ENCODE measurements at regions not wholly inside any gene's neighbourhood (a gene's known extent, or its start where the extent isn't known, plus 50 kb on each side); places are given as distances from the start of the nearest gene placed in this dataset.
A peak's percentile ranks its signal among the peaks of the same experiment; 100 is the strongest.

DNA sequence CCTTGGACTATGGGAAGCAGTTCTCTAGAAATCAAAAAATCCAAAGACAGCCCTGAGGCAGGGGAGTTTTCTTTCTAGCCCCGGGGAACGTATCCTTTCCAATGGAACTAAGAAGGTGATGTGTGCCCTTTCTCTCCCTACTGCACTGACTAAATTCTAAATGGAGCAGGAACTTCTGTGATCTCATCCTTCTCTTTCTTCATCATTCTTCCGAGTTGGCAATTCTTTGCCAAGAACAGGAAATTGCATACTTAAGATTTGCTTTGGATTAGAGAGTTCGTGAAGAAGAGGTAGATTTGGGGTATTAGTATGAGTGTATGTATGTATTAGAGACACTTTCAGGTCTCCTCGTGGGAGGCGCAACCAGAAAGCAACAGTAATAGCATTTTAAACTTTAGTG, 178.0 kb upstream of the PIK3R1 start:
- no peak overlapping the region for H4K8ac ChIP-seq (ENCODE audit: low read depth, low read length)
- H3K4me3 ChIP-seq (ENCODE audit: low read depth, low read length), result no peak overlapping the region
- H2BK5ac ChIP-seq (ENCODE audit: low read depth, low read length, poor library complexity), result no peak overlapping the region
- no peak overlapping the region for H2BK120ac ChIP-seq (ENCODE audit: insufficient read depth, low read length, poor library complexity)
- no peak overlapping the region for H3K4me2 ChIP-seq (ENCODE audit: low read length)
- H4K91ac ChIP-seq (ENCODE audit: low read depth, low read length), result no peak overlapping the region
- no peaks in the 10 kb centered on the region for H3K79me2 ChIP-seq (ENCODE audit: control insufficient read depth, insufficient read depth, low read length, poor library complexity)
- WGBS (ENCODE audit: extremely low coverage, insufficient coverage, insufficient read length), result 100% methylated on average over 1 of the region's 6 CpGs
- H3K4me1 ChIP-seq (ENCODE audit: control insufficient read depth in 1 of 2, insufficient read depth in 2 of 2, low read length in 2 of 2), result peaks cover 5 to 6% of the 10 kb centered on the region in 2 experiments
- no peak overlapping the region for H3K14ac ChIP-seq (ENCODE audit: low read length)
- no peak overlapping the region for H2AK5ac ChIP-seq (ENCODE audit: low read length)
- peak in 1 of 2 donors; percentile 50 for DNase-seq
- no peak overlapping the region for H2AFZ ChIP-seq (ENCODE audit: insufficient read depth, low read length, poor library complexity)
- no peak overlapping the region for H4K12ac ChIP-seq (ENCODE audit: low read depth, low read length)
- no peak overlapping the region for H3K4ac ChIP-seq (ENCODE audit: low read depth, low read length)
- H3K23ac ChIP-seq (ENCODE audit: low read length), result no peak overlapping the region
- H2BK12ac ChIP-seq (ENCODE audit: low read length), result no peak overlapping the region
- no peaks in the 10 kb centered on the region for H3K36me3 ChIP-seq (ENCODE audit: control insufficient read depth in 1 of 2, insufficient read depth in 2 of 2, low read length in 2 of 2)
- H3K9ac ChIP-seq (ENCODE audit: low read length), result no peak overlapping the region
- H3K27me3 ChIP-seq (ENCODE audit: insufficient read depth, low read length), result no peaks in the 10 kb centered on the region
- peaks cover 3% of the 10 kb centered on the region for H3K79me1 ChIP-seq (ENCODE audit: low read length)
- H3K18ac ChIP-seq (ENCODE audit: low read length), result no peak overlapping the region
- H3K27ac ChIP-seq (ENCODE audit: low read depth, low read length), result no peak overlapping the region
- no peaks in the 10 kb centered on the region for H3K9me3 ChIP-seq (ENCODE audit: insufficient read depth, low read depth, low read length)

DNA sequence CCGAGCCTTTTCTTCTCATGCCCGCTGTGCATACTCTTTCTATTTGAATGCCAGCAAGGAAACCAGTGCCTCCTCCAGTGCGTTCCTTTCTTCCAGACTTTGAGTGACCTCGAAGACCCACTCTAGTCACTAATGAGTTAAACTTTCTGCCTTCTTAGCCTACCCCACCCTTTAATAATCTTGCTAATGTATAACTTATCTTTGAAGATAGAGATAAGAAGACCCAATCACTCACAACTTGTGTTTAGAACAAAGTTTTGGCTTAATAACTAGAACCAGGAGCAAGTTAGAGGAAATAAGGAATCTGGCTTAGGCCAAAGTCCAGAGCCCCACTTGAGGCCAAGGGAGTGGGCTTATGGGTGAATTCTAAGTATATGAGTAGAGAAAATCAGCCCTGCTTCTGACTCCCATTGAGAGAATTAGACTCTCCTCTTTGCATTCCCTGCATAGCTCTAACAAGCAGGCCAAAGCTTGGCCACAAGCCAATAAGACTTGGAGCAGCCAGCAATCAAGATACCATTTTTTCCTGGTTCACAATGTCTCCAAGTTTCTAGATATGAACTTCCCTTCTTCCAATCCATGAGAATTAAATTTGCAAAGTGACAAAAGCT, 181.5 kb upstream of the PIK3R1 start:
- Histone ChIP-seq H3K4me2 (ENCODE audit: low read length) (no peak overlapping the region), H3K4me3 (ENCODE audit: low read depth, low read length) (no peak overlapping the region), H4K91ac (ENCODE audit: low read depth, low read length) (no peak overlapping the region), H3K4me1 (ENCODE audit: control insufficient read depth in 1 of 2, insufficient read depth in 2 of 2, low read length in 2 of 2) (peaks cover 5 to 6% of the 10 kb centered on the region in 2 experiments), H3K23ac (ENCODE audit: low read length) (no peak overlapping the region), H3K18ac (ENCODE audit: low read length) (no peak overlapping the region), H2BK120ac (ENCODE audit: insufficient read depth, low read length, poor library complexity) (no peak overlapping the region), H3K9me3 (ENCODE audit: insufficient read depth, low read depth, low read length) (no peaks in the 10 kb centered on the region), H3K14ac (ENCODE audit: low read length) (no peak overlapping the region), H2BK5ac (ENCODE audit: low read depth, low read length, poor library complexity) (no peak overlapping the region), H4K8ac (ENCODE audit: low read depth, low read length) (no peak overlapping the region), H4K12ac (ENCODE audit: low read depth, low read length) (no peak overlapping the region), H2BK12ac (ENCODE audit: low read length) (no peak overlapping the region), H3K36me3 (ENCODE audit: control insufficient read depth in 1 of 2, insufficient read depth in 2 of 2, low read length in 2 of 2) (no peaks in the 10 kb centered on the region), H2AFZ (ENCODE audit: insufficient read depth, low read length, poor library complexity) (no peak overlapping the region), H3K27ac (ENCODE audit: low read depth, low read length) (no peak overlapping the region), H3K79me1 (ENCODE audit: low read length) (peaks cover 3% of the 10 kb centered on the region), H3K27me3 (ENCODE audit: insufficient read depth, low read length) (no peaks in the 10 kb centered on the region), H3K79me2 (ENCODE audit: control insufficient read depth, insufficient read depth, low read length, poor library complexity) (no peaks in the 10 kb centered on the region), H3K4ac (ENCODE audit: low read depth, low read length) (no peak overlapping the region), H2AK5ac (ENCODE audit: low read length) (no peak overlapping the region), H3K9ac (ENCODE audit: low read length) (no peak overlapping the region)
- DNase-seq, result peak in 1 of 2 donors; percentile 75
- WGBS (ENCODE audit: extremely low coverage, insufficient coverage, insufficient read length), result no CpG with 5 or more reads among the region's 4 CpGs

- Histone ChIP-seq H4K8ac (ENCODE audit: low read depth, low read length) (no peak overlapping the region), H3K4me1 (ENCODE audit: control insufficient read depth in 1 of 2, insufficient read depth in 2 of 2, low read length in 2 of 2) (peaks cover 5 to 6% of the 10 kb centered on the region in 2 experiments), H4K12ac (ENCODE audit: low read depth, low read length) (no peak overlapping the region), H2AFZ (ENCODE audit: insufficient read depth, low read length, poor library complexity) (no peak overlapping the region), H4K91ac (ENCODE audit: low read depth, low read length) (peak overlapping the region; percentile 0), H2AK5ac (ENCODE audit: low read length) (no peak overlapping the region), H3K4ac (ENCODE audit: low read depth, low read length) (no peak overlapping the region), H3K27ac (ENCODE audit: low read depth, low read length) (no peak overlapping the region), H3K18ac (ENCODE audit: low read length) (no peak overlapping the region), H3K9ac (ENCODE audit: low read length) (no peak overlapping the region), H3K36me3 (ENCODE audit: control insufficient read depth in 1 of 2, insufficient read depth in 2 of 2, low read length in 2 of 2) (no peaks in the 10 kb centered on the region), H3K14ac (ENCODE audit: low read length) (no peak overlapping the region), H3K79me1 (ENCODE audit: low read length) (peaks cover 3% of the 10 kb centered on the region), H3K27me3 (ENCODE audit: insufficient read depth, low read length) (no peaks in the 10 kb centered on the region), H2BK120ac (ENCODE audit: insufficient read depth, low read length, poor library complexity) (no peak overlapping the region), H3K4me3 (ENCODE audit: low read depth, low read length) (no peak overlapping the region), H3K4me2 (ENCODE audit: low read length) (no peak overlapping the region), H3K23ac (ENCODE audit: low read length) (no peak overlapping the region), H3K79me2 (ENCODE audit: control insufficient read depth, insufficient read depth, low read length, poor library complexity) (no peaks in the 10 kb centered on the region), H2BK12ac (ENCODE audit: low read length) (no peak overlapping the region), H2BK5ac (ENCODE audit: low read depth, low read length, poor library complexity) (no peak overlapping the region), H3K9me3 (ENCODE audit: insufficient read depth, low read depth, low read length) (no peaks in the 10 kb centered on the region)
- WGBS (ENCODE audit: extremely low coverage, insufficient coverage, insufficient read length), result no CpG with 5 or more reads among the region's 5 CpGs
- peak in 1 of 2 donors; percentile 24 for DNase-seq
These were observed 182.5 kb upstream of the PIK3R1 start for GRCh38 chr5:68033029-68033428.

GRCh38 chr5:68032216-68032762, 183.3 kb upstream of the PIK3R1 start:
- Histone ChIP-seq H2AFZ (ENCODE audit: insufficient read depth, low read length, poor library complexity) (no peak overlapping the region), H3K27me3 (ENCODE audit: insufficient read depth, low read length) (no peaks in the 10 kb centered on the region), H3K4ac (ENCODE audit: low read depth, low read length) (no peak overlapping the region), H3K27ac (ENCODE audit: low read depth, low read length) (no peak overlapping the region), H4K91ac (ENCODE audit: low read depth, low read length) (no peak overlapping the region), H4K8ac (ENCODE audit: low read depth, low read length) (no peak overlapping the region), H3K23ac (ENCODE audit: low read length) (no peak overlapping the region), H2BK120ac (ENCODE audit: insufficient read depth, low read length, poor library complexity) (no peak overlapping the region), H3K9me3 (ENCODE audit: insufficient read depth, low read depth, low read length) (no peaks in the 10 kb centered on the region), H3K36me3 (ENCODE audit: control insufficient read depth in 1 of 2, insufficient read depth in 2 of 2, low read length in 2 of 2) (no peaks in the 10 kb centered on the region), H3K4me2 (ENCODE audit: low read length) (no peak overlapping the region), H3K79me1 (ENCODE audit: low read length) (peaks cover 3% of the 10 kb centered on the region), H3K4me1 (ENCODE audit: control insufficient read depth in 1 of 2, insufficient read depth in 2 of 2, low read length in 2 of 2) (peaks cover 5 to 6% of the 10 kb centered on the region in 2 experiments), H2BK5ac (ENCODE audit: low read depth, low read length, poor library complexity) (no peak overlapping the region), H4K12ac (ENCODE audit: low read depth, low read length) (no peak overlapping the region), H3K9ac (ENCODE audit: low read length) (no peak overlapping the region), H3K14ac (ENCODE audit: low read length) (no peak overlapping the region), H2AK5ac (ENCODE audit: low read length) (no peak overlapping the region), H3K18ac (ENCODE audit: low read length) (no peak overlapping the region), H3K4me3 (ENCODE audit: low read depth, low read length) (no peak overlapping the region), H2BK12ac (ENCODE audit: low read length) (peak overlapping the region; percentile 61), H3K79me2 (ENCODE audit: control insufficient read depth, insufficient read depth, low read length, poor library complexity) (no peaks in the 10 kb centered on the region)
- no peak for DNase-seq
- WGBS (ENCODE audit: extremely low coverage, insufficient coverage, insufficient read length), result no CpG with 5 or more reads among the region's 5 CpGs
